ENCODE measurements at regions not wholly inside any gene's neighbourhood (a gene's known extent, or its start where the extent isn't known, plus 50 kb on each side); places are given as distances from the start of the nearest gene placed in this dataset.

DNA sequence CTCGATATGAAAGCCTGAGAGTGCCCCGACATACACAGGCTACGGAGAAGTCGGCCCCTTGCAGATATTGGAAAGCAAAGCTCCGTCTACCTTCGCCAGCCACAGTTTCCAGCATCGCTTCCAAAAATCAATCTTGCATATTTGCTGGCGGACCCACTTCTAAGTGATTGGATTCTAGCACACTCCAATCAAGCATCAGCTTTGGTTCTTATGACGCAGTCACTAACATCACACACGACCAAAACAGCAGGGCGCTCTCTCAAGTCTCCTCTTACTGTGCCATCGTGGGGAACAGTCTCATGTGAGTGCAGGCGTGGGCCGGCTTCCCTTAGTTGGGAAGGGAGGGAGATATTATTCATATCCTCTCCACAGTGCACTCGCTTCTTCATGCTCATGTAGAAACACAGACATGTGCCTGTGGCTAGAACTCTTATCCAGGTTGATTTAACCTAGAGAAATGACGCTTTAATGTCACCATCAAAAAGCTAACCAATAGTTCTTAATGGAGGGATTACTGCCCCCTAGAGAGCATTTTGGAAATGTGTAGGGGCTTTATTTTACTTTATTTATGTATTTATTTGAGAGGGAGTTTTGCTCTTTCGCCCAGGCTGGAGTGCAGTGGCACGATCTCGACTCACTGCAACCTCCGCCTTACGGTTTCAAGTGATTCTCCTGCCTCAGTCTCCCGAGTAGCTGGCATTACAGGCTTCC, 229.8 kb downstream of the SOD2 start:
- TF ChIP-seq, protein P1, sequence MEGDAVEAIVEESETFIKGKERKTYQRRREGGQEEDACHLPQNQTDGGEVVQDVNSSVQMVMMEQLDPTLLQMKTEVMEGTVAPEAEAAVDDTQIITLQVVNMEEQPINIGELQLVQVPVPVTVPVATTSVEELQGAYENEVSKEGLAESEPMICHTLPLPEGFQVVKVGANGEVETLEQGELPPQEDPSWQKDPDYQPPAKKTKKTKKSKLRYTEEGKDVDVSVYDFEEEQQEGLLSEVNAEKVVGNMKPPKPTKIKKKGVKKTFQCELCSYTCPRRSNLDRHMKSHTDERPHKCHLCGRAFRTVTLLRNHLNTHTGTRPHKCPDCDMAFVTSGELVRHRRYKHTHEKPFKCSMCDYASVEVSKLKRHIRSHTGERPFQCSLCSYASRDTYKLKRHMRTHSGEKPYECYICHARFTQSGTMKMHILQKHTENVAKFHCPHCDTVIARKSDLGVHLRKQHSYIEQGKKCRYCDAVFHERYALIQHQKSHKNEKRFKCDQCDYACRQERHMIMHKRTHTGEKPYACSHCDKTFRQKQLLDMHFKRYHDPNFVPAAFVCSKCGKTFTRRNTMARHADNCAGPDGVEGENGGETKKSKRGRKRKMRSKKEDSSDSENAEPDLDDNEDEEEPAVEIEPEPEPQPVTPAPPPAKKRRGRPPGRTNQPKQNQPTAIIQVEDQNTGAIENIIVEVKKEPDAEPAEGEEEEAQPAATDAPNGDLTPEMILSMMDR (IDR thresholded peaks at IDR 0.05; ENCODE audit: poor library complexity) = peak; percentile 58
- TF ChIP-seq EZH2 (IDR thresholded peaks at IDR 0.05; ENCODE audit: borderline replicate concordance) = no peak
- TF ChIP-seq EZH2phosphoT487 (IDR thresholded peaks at IDR 0.05; ENCODE audit: low read depth, severe bottlenecking, unreplicated experiment) = no peak

Measured in hepatocyte (in vitro differentiated cells).